Fibroblast of skin of right quadriceps (primary cell): ENCODE measurements at regions not wholly inside any gene's neighbourhood (a gene's known extent, or its start where the extent isn't known, plus 50 kb on each side); places are given as distances from the start of the nearest gene placed in this dataset.
A peak's percentile ranks its signal among the peaks of the same experiment; 100 is the strongest.
"Not testable (repeated sequence)": the region's sequence is repeated elsewhere in the genome, so short reads cannot be mapped to it uniquely, and the experiment has no call there.

Experiments
- DNase-seq: peaks from one replicate; pipeline ENCODE4 v3.0.0-alpha.2; 2013

DNA sequence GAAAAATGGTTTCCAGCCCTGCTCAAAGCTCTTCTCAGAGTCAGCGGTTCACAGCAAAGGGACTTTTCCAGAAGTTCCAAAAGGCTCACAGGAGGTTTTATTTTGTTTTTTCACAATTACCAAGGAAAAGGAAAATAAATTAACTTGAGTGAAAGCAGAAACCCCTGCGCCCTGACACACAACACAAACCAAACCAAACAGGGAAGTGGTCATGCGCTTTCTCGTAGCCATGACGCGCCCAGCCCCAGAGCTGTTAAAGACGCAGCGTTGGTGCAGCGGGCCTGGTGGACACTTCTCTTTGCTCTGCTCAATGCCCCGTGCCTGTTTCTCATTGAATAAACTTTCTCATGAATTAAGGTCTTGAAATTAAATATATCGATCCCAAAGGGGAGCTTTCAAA lies 134.4 kb upstream of the LYZL2 start:
- DNase-seq: no peak

GRCh38 chr10:30762620-30763019 lies 133.1 kb upstream of the LYZL2 start:
- no peak for DNase-seq

DNA sequence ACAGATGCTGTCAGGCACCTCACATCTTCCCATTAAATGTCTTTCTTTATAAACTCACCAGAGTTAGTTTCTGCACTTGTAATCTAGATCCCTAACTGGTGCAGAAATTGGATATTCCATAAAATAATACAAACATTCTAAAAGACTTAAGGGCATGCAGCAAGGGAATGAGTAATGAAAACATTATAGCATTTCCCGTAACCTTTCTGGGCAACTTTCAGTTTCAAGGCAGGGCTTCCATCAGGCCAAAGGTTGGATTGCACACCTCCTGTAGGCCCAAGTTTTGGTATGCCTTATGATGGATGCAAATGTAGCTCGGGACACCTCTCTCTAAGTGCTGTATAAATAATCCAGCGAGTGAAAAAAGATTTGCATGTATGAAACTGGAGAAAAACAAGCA lies 129.9 kb upstream of the LYZL2 start:
- no peak for DNase-seq

GRCh38 chr10:30758338-30758737 lies 128.8 kb upstream of the LYZL2 start:
- DNase-seq: peak; percentile 32

- no peak for DNase-seq
Observed at GRCh38 chr10:30756896-30757295, 127.3 kb upstream of the LYZL2 start.

- no peak for DNase-seq
Observed at GRCh38 chr10:30756151-30756550, 126.6 kb upstream of the LYZL2 start.

DNA sequence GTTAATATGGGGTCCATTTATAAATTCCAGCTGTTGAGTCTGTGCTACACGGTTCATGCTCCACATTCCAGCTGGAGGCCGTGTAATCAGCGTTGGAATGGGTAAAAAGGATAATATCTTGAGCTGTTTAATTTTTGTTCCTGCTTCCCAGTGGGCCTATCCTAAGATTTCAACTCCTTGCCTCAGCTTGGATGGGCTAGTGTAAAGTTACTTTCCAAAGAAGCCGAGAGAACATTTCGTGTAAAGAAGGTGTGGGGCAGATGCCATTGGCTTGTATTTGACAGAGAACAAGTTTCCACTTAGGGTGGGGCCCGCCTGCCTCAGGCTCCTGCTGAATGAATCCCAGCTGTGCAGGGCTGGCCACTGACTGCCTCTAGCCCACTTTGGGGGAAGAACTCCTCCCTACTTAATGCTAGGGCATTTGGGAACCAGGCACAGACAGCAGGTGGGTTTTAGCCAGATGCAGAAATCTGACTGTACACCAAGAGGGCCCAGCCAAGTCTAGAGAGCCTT lies 125.9 kb upstream of the LYZL2 start:
- DNase-seq: peak; percentile 71

GRCh38 chr10:30752481-30752881 lies 122.9 kb upstream of the LYZL2 start:
- no peak for DNase-seq

- DNase-seq: peak; percentile 60
Observed at GRCh38 chr10:30751678-30752331, 122.3 kb upstream of the LYZL2 start.

DNA sequence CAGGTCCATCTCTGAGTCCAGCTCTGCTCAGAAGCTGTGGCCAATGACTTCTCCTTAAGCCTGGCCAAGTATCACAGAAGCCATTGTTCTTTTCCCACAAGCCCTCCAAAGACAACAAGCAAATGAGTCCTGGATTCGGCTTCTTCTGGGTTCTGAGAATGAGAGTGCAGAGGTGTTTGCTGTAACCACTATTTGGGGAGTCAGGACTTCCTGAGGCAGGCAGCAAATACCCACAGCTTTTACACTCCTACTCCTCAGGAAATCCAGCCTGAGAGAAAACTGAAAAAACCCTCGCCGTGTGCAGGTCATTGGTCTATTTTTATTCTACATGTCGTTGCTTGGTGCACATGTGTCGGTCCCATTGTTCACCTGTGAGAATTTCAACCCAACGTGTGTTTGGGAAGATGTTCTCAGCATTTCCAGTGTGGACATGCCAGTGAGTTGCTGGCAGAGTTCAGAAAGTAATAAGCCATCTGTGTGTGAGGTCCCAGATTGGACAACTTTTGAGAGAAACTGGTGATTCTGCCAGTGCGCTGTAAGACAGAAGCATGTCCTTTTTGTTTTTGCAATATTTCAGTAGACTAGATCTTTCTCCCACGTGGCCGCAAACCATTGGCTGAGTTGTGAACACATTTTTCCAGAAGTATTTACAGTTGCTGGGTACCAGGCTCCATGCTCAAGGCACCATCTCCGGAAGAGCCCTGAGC lies 121.6 kb upstream of the LYZL2 start:
- DNase-seq: no peak

- DNase-seq: peak; percentile 88
Observed at GRCh38 chr10:30749385-30749784, 119.8 kb upstream of the LYZL2 start.

DNA sequence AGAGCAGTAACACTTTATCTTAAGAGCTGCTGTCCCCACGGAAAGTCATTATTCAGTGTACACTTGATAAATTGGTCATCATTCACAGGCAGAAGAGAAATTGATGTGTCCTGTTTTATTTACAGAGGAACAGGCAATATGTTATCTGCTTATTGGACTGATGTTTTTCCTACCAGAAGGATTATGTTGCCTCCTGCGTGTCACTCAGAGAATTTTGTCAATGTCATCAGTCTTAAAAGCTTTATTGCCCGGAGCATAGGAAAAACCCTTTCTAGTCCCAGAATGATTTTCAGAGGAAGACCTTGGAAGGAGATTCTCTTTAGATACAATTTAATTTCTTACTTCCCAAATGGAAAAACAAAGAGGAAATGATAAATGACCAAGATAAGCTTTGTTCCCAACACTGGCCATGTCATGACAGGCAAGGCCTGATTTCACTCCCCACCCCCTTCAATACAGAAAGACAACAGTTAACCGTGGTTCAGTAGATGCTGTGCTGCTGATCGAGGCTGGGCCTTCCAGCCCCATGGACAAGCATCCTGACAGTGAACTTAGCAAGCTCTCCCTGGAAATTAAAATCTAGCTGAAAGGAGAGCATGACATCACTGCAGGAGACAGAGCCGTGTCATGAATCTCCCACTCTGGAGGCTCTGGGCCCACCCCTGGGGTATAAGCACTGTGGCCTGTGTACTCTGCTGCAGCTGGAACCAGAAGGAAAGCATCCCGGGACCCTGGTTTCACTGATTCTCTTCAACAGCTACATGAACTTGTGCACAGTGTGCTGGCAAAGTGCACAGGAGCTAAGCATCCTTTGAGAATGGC lies 118.8 kb upstream of the LYZL2 start:
- DNase-seq: no peak

GRCh38 chr10:30747633-30748032 lies 118.1 kb upstream of the LYZL2 start:
- peak; percentile 77 for DNase-seq

- DNase-seq: no peak
Observed at GRCh38 chr10:30745953-30746352, 116.4 kb upstream of the LYZL2 start.

- DNase-seq: no peak
Observed at GRCh38 chr10:30744106-30744505, 114.6 kb upstream of the LYZL2 start.

GRCh38 chr10:30743586-30743985 lies 114.0 kb upstream of the LYZL2 start:
- no peak for DNase-seq

DNA sequence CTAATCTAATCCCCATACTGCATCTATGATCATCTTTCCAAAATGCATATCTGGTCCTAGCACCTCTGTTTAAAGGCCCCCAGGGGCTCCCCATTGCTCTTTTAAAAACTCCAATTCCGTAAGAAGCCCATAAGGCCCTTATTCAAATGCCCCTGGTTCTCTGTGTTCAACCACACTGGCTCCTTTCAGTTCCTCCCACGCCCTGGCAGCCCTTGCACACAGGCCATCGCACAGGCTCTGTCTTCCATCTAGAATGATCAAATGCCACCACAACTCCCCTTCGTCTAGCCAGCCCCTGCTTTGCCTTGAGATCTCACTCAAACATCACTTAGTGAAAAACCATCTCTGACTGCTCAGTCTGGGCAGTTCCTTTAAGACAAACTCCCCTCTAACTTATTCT lies 112.9 kb upstream of the LYZL2 start:
- no peak for DNase-seq

- DNase-seq: not testable (repeated sequence)
Observed at GRCh38 chr10:30740774-30741173, 111.2 kb upstream of the LYZL2 start.

GRCh38 chr10:30738416-30738815 lies 108.9 kb upstream of the LYZL2 start:
- DNase-seq: no peak

GRCh38 chr10:30737931-30738391 lies 108.4 kb upstream of the LYZL2 start:
- no peak for DNase-seq

DNA sequence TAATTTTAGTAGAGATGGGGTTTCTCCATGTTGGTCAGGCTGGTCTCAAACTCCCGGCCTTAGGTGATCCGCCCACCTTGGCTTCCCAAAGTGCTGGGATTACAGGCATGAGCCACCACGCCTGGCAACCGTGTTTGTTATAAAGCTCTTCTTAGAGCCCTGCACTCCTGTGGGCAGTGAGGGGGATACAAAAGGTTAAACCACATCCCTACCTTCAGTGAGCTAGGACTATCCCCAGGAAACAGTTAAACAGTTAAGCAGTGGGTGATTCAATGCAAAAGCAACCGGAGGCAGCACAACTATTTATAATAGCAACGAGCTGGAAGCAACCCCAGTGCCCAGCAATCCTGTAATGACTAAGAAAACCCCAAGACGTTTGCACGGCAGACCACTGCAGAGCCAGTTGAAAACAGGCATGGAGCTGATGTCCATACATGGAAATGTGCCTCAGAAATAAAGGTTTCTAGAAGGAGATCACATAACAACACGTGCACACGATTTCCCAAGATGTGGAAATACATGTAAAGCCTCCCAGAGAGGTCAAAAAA lies 107.2 kb upstream of the LYZL2 start:
- DNase-seq: peak; percentile 100

DNA sequence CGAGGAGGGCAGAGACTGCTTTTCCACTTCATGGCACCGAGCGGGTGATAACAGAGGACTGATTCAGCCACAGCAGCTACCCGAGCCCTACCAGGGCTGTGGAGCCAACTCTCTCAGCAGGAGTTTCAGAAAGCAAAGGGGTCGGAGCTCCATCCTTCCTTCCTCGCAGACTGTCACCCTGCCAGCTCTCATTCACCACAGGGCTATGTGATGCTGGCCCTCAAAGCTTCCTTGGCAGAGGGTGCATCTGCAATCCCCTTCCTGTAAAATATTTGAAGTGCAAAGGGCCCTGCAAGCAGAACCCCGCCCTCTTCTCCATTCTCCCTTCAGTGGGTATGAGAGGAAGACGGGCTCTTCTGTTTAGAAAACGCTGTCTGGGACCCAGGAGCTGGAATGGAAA lies 105.3 kb upstream of the LYZL2 start:
- no peak for DNase-seq

DNA sequence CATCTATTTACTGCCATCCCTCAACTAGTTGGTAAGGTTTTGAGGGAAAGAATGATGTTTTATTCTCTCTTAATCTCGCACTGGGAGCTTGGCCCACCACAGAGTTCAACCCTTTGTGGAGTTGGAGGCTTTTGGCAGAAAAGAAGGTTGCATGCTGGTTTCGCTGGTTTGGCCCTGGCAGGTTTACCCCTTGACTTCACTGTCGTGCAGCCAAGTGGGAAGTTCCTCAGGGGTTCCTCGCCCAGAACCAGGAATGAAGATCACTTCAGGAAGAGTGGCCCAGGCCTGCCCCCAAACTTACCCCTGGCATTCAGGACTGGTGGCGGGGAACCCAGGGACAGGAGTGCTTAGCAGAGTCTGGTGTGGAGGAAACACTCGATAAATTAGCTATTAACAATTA lies 103.1 kb upstream of the LYZL2 start:
- no peak for DNase-seq
